Smooth muscle cell (in vitro differentiated cells): ENCODE measurements at regions not wholly inside any gene's neighbourhood (a gene's known extent, or its start where the extent isn't known, plus 50 kb on each side); places are given as distances from the start of the nearest gene placed in this dataset.

Experiments used
- DNase-seq: peaks from one replicate; lab custom pipeline; 2025; ENCODE audit not compliant: unreplicated experiment; lab: John Stamatoyannopoulos, UW
- H2AFZ ChIP-seq: fragments of 200-600 bp; sonication (generic); 2 replicates; pipeline ENCODE4 v1.6.0; 2016; ENCODE audit warnings: antibody characterized with exemption, low read depth, mild to moderate bottlenecking
- H3F3A ChIP-seq: fragments of 200-600 bp; sonication (generic); 2 replicates; pipeline ENCODE4 v1.6.0; 2017; ENCODE audit warnings: antibody characterized with exemption, low read depth
- H3K27ac ChIP-seq: fragments of 200-600 bp; sonication (generic); 2 replicates; pipeline ENCODE4 v1.5.1; 2016; ENCODE audit warnings: low read depth, mild to moderate bottlenecking
- H3K27me3 ChIP-seq: fragments of 200-600 bp; sonication (generic); 2 replicates; pipeline ENCODE4 v1.6.1; 2016; ENCODE audit warnings: low read depth, mild to moderate bottlenecking
- H3K36me3 ChIP-seq: fragments of 200-600 bp; sonication (generic); 2 replicates; pipeline ENCODE4 v1.5.1; 2016; ENCODE audit warnings: low read depth
- H3K4me1 ChIP-seq: fragments of 200-600 bp; sonication (generic); 2 replicates; pipeline ENCODE4 v1.5.1; 2016; ENCODE audit warnings: low read depth
- H3K4me2 ChIP-seq: fragments of 200-600 bp; sonication (generic); 2 replicates; pipeline ENCODE4 v1.6.0; 2016; ENCODE audit warnings: mild to moderate bottlenecking
- H3K4me3 ChIP-seq: fragments of 200-600 bp; sonication (generic); 2 replicates; pipeline ENCODE4 v1.5.1; 2016; ENCODE audit warnings: mild to moderate bottlenecking
- H3K79me2 ChIP-seq: fragments of 200-600 bp; sonication (generic); 2 replicates; pipeline ENCODE4 v1.6.0; 2016; ENCODE audit warnings: low read depth, mild to moderate bottlenecking
- H3K9ac ChIP-seq: fragments of 200-600 bp; sonication (generic); 2 replicates; pipeline ENCODE4 v1.6.0; 2016; ENCODE audit warnings: low read depth
- H3K9me3 ChIP-seq: fragments of 200-600 bp; sonication (generic); replicated peaks from 2 replicates; pipeline ENCODE4 v1.5.1; 2016; ENCODE audit warnings: low read depth
- H4K20me1 ChIP-seq: fragments of 200-600 bp; sonication (generic); 2 replicates; pipeline ENCODE4 v1.6.0; 2016; ENCODE audit warnings: low read depth
- WGBS: methylation state at CpG from one replicate; pipeline ENCODE4 v1.1.7; 2016; ENCODE audit warnings: low lambda C conversion rate; 5-methylcytosine and 5-hydroxymethylcytosine counted together
- TF ChIP-seq, protein P1 (sequence below): fragments of 200-600 bp; sonication (generic); IDR thresholded peaks from 2 replicates; pipeline ENCODE4 v1.5.1; 2017; ENCODE audit warnings: borderline replicate concordance, mild to moderate bottlenecking, antibody characterized with exemption; ENCODE audit not compliant: insufficient read depth, poor library complexity, severe bottlenecking

DNA sequence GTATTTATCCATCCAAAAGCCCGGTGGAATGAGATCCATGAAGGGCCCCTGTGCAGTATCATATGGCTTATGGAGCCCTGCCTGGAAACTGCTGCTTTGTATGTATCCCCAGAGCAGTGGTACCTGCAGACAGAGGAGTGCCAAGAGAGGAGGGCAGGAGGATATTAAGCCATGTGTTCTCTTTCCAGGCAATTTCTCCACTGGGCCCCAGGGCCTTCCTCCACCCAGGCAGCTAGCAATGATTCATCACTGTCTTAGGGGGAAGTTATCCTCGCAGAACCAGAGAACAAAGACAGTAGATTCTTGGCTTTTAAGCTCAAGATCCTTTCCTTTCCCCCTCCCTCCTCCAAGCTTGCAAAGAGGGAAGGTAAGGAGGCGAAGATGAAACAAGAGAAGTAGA lies 98.1 kb downstream of the LRRC30 start:
- peaks cover 16% of the 10 kb centered on the region for H3F3A ChIP-seq
- H3K4me2 ChIP-seq = peak overlapping the region; percentile 47
- no peaks in the 10 kb centered on the region for H4K20me1 ChIP-seq
- no peaks in the 10 kb centered on the region for H3K9me3 ChIP-seq
- no peaks in the 10 kb centered on the region for H3K79me2 ChIP-seq
- H3K4me1 ChIP-seq = peaks cover 20% of the 10 kb centered on the region
- WGBS = 18% methylated on average over 3 of the region's 3 CpGs
- H3K27me3 ChIP-seq = no peaks in the 10 kb centered on the region
- peak overlapping the region; percentile 51 for H3K27ac ChIP-seq
- peak overlapping the region; percentile 34 for H2AFZ ChIP-seq
- TF ChIP-seq, protein P1, sequence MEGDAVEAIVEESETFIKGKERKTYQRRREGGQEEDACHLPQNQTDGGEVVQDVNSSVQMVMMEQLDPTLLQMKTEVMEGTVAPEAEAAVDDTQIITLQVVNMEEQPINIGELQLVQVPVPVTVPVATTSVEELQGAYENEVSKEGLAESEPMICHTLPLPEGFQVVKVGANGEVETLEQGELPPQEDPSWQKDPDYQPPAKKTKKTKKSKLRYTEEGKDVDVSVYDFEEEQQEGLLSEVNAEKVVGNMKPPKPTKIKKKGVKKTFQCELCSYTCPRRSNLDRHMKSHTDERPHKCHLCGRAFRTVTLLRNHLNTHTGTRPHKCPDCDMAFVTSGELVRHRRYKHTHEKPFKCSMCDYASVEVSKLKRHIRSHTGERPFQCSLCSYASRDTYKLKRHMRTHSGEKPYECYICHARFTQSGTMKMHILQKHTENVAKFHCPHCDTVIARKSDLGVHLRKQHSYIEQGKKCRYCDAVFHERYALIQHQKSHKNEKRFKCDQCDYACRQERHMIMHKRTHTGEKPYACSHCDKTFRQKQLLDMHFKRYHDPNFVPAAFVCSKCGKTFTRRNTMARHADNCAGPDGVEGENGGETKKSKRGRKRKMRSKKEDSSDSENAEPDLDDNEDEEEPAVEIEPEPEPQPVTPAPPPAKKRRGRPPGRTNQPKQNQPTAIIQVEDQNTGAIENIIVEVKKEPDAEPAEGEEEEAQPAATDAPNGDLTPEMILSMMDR = no peak
- H3K36me3 ChIP-seq = no peaks in the 10 kb centered on the region
- DNase-seq = no peak
- H3K4me3 ChIP-seq = no peak overlapping the region
- no peak overlapping the region for H3K9ac ChIP-seq

DNA sequence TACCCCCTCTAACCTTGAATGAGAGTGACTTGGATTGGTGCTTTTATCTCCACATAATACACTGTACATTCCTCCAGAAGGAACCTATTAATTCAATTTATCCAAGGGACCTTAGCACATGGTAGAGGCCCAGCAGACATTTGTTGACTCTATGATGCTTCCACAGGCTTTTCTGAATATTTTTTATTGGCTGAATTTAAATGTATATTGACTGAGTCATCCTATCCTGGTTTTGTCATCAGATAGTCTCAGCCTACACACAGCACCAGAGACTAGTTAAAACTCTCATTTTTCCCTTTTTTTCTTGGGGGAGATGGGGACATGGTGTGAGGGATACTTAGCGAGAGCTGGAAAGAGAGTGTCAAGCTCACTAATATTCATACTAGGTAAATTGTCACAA lies 101.6 kb downstream of the LRRC30 start:
- WGBS = 71% methylated on average over 1 of the region's 1 CpG
- H3K9ac ChIP-seq = no peak overlapping the region
- TF ChIP-seq, protein P1 = no peak
- no peak overlapping the region for H3K4me2 ChIP-seq
- H3K27ac ChIP-seq = peak overlapping the region; percentile 26
- no peak overlapping the region for H2AFZ ChIP-seq
- H4K20me1 ChIP-seq = no peaks in the 10 kb centered on the region
- no peaks in the 10 kb centered on the region for H3K9me3 ChIP-seq
- H3K36me3 ChIP-seq = no peaks in the 10 kb centered on the region
- no peak overlapping the region for H3K4me3 ChIP-seq
- no peaks in the 10 kb centered on the region for H3K79me2 ChIP-seq
- no peaks in the 10 kb centered on the region for H3F3A ChIP-seq
- H3K27me3 ChIP-seq = no peaks in the 10 kb centered on the region
- DNase-seq = no peak
- H3K4me1 ChIP-seq = peaks cover 14% of the 10 kb centered on the region

DNA sequence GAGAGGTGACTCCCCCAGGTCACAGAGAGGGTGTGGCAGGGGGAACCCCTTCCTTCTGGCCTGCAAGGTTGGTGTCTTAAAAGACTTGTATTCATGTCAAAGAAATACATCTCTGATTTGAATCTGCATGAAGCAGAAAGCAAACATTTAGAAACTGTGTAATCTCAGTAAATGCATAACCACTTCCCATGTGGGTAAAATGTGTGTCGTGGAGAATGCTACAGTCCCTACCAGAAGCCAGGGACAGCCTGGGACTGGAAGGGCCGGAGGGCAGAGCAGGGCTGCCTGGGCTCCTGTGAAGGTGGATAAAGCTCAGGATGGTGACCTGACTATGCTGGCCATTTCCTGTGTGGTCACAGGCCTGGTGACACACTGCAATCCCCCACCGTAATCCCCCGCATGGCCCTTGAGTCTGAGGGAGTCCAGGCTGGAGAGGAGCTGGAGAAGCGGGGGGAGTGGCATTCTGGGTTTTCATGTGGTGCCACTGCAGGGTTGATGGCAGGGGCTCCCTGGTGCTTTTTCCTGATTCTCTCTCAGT lies 102.2 kb downstream of the LRRC30 start:
- Histone ChIP-seq H2AFZ (no peak overlapping the region), H3F3A (no peaks in the 10 kb centered on the region), H3K4me2 (no peak overlapping the region), H3K9me3 (no peaks in the 10 kb centered on the region), H3K4me3 (no peak overlapping the region), H3K4me1 (peaks cover 12% of the 10 kb centered on the region), H3K27me3 (no peaks in the 10 kb centered on the region), H3K9ac (no peak overlapping the region), H3K27ac (peak overlapping the region; percentile 26), H3K36me3 (no peaks in the 10 kb centered on the region), H3K79me2 (no peaks in the 10 kb centered on the region), H4K20me1 (no peaks in the 10 kb centered on the region)
- no peak for DNase-seq
- TF ChIP-seq, protein P1 = no peak
- 64% methylated on average over 5 of the region's 5 CpGs for WGBS

DNA sequence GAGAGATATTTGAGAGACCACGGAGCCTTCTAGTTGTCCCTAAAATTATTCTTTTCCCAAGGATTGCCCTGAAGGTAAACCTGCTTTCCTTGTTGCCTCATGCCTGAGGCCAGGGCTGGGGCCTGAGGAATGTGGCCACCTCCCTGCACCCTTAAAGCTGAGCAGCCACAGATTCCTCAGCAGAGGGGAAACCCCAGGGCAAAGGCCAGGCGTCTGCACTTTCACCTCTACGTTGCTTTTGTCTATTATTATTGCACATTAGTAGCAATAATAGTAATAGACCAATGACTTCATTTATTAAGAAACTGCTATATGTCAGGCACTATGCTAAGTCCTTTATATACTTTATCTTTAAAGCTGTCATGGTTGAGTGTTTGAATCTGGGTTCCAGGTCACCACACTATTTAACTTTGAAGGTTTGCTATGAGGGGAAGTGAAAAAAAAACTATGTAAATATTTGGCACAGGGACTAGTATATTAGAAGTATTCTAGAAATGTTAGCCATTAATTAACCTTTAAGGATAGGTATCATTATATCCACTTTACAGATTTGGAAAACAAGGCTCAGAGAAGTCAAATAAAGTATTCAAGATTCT lies 104.2 kb downstream of the LRRC30 start:
- no peaks in the 10 kb centered on the region for H4K20me1 ChIP-seq
- no peaks in the 10 kb centered on the region for H3K36me3 ChIP-seq
- no peak overlapping the region for H3K27ac ChIP-seq
- no peaks in the 10 kb centered on the region for H3K79me2 ChIP-seq
- no peaks in the 10 kb centered on the region for H3F3A ChIP-seq
- TF ChIP-seq, protein P1 = no peak
- 79% methylated on average over 3 of the region's 3 CpGs for WGBS
- no peaks in the 10 kb centered on the region for H3K4me1 ChIP-seq
- no peak overlapping the region for H3K9ac ChIP-seq
- no peak overlapping the region for H3K4me2 ChIP-seq
- H3K4me3 ChIP-seq = no peak overlapping the region
- DNase-seq = no peak
- H2AFZ ChIP-seq = no peak overlapping the region
- no peaks in the 10 kb centered on the region for H3K9me3 ChIP-seq
- no peaks in the 10 kb centered on the region for H3K27me3 ChIP-seq
